K562 (cell line): ENCODE measurements at regions not wholly inside any gene's neighbourhood (a gene's known extent, or its start where the extent isn't known, plus 50 kb on each side); places are given as distances from the start of the nearest gene placed in this dataset.

Source experiments
- ARID1B ChIP-seq: fragments of 450-650 bp; IDR thresholded peaks from 2 replicates; pipeline ENCODE4 v1.6.1; 2016; ENCODE audit warnings: antibody characterized with exemption, mild to moderate bottlenecking, inconsistent platforms
- CBFA2T2 ChIP-seq: fragments of 450-650 bp; conservative IDR thresholded peaks from 2 replicates; pipeline ENCODE4 v1.6.1; 2017; ENCODE audit warnings: mild to moderate bottlenecking
- CCNT2 ChIP-seq: IDR thresholded peaks from 2 replicates; pipeline ENCODE4 v1.6.1; 2011; ENCODE audit warnings: borderline replicate concordance, low read depth, mild to moderate bottlenecking, moderate library complexity, mixed read lengths, low read length; ENCODE audit not compliant: insufficient read length; ENCODE audit errors: extremely low read depth
- DPF2 ChIP-seq: fragments of 450-650 bp; IDR thresholded peaks from 2 replicates; pipeline ENCODE4 v1.6.1; 2016
- EHMT2 ChIP-seq: fragments of 450-650 bp; IDR thresholded peaks from 2 replicates; pipeline ENCODE4 v1.6.1; 2018; ENCODE audit warnings: antibody characterized with exemption
- ELF4 ChIP-seq: fragments of 450-650 bp; formaldehyde crosslinking; IDR thresholded peaks from 2 replicates; pipeline ENCODE4 v1.4.0; 2022; ENCODE audit warnings: missing genetic modification characterization
- EP300 ChIP-seq: IDR thresholded peaks from 2 replicates; pipeline ENCODE4 v1.6.1; 2012; ENCODE audit warnings: low read length, improper control_type of control experiment
- GATAD2B ChIP-seq: fragments of 450-650 bp; IDR thresholded peaks from 2 replicates; pipeline ENCODE4 v1.6.1; 2017; ENCODE audit warnings: mild to moderate bottlenecking, borderline replicate concordance
- KDM1A ChIP-seq, 2 experiments: fragments of 450-650 bp; IDR thresholded peaks; 2 replicates each; pipeline ENCODE4 v1.6.1; 2016; ENCODE audit warnings: mild to moderate bottlenecking in 2 of 2
- KDM4B ChIP-seq, 2 experiments: fragments of 450-650 bp in 1 of 2; sonication (generic) in 1 of 2; IDR thresholded peaks; 2 replicates each; pipeline ENCODE4 v1.6.1; 2016 to 2017; ENCODE audit warnings: borderline replicate concordance in 2 of 2, antibody characterized with exemption in 1 of 2, low read depth in 1 of 2, mild to moderate bottlenecking in 1 of 2
- LEF1 ChIP-seq: fragments of 450-650 bp; IDR thresholded peaks from 2 replicates; pipeline ENCODE4 v1.6.1; 2016; ENCODE audit warnings: mild to moderate bottlenecking
- MECOM ChIP-seq: fragments of 250-450 bp; sonication (Bioruptor Pico); IDR thresholded peaks from 2 replicates; pipeline ENCODE4 v1.8.0; 2022; ENCODE audit warnings: inconsistent platforms
- MTA2 ChIP-seq: fragments of 450-650 bp; IDR thresholded peaks from 2 replicates; pipeline ENCODE4 v1.6.1; 2016; ENCODE audit warnings: low read depth
- NCOR1 ChIP-seq: fragments of 450-650 bp; IDR thresholded peaks from 2 replicates; pipeline ENCODE4 v1.6.1; 2016; ENCODE audit warnings: mild to moderate bottlenecking, moderate library complexity
- SIN3B ChIP-seq: fragments of 450-650 bp; IDR thresholded peaks from 2 replicates; pipeline ENCODE4 v1.6.1; 2017; ENCODE audit warnings: low read depth, mild to moderate bottlenecking, moderate library complexity
- SMARCA4 ChIP-seq: fragments of 450-650 bp; IDR thresholded peaks from 2 replicates; pipeline ENCODE4 v1.6.1; 2016
- TBL1XR1 ChIP-seq, 2 experiments: IDR thresholded peaks; 2 replicates each; pipeline ENCODE4 v1.6.1; 2012; ENCODE audit warnings: improper control_type of control experiment in 2 of 2, low read length in 2 of 2, mild to moderate bottlenecking in 1 of 2
- TCF3 ChIP-seq: sonication (generic); formaldehyde crosslinking; IDR thresholded peaks from 2 replicates; pipeline ENCODE4 v1.4.0; 2020; ENCODE audit warnings: mild to moderate bottlenecking, missing genetic modification reagents
- ZNF24 ChIP-seq: fragments of 450-650 bp; IDR thresholded peaks from 2 replicates; pipeline ENCODE4 v1.6.1; 2016
- TF ChIP-seq, protein P1 (sequence below): fragments of 150-350 bp; IDR thresholded peaks from 2 replicates; pipeline ENCODE4 v1.6.1; 2014; ENCODE audit warnings: low read depth, mild to moderate bottlenecking, low read length, borderline replicate concordance
- TF ChIP-seq, protein P2 (sequence below): fragments of 450-650 bp; IDR thresholded peaks from 2 replicates; pipeline ENCODE4 v1.6.1; 2016
- TF ChIP-seq, protein P3 (sequence below): fragments of 450-650 bp; formaldehyde crosslinking; IDR thresholded peaks from 2 replicates; pipeline ENCODE4 v1.4.0; 2022; ENCODE audit warnings: missing genetic modification characterization
- TF ChIP-seq, protein P4 (sequence below): fragments of 250-450 bp; sonication (Bioruptor Pico); IDR thresholded peaks from 2 replicates; pipeline ENCODE4 v1.8.0; 2022; ENCODE audit warnings: inconsistent platforms
- TF ChIP-seq, protein P5 (sequence below): sonication (generic); formaldehyde crosslinking; IDR thresholded peaks from 2 replicates; pipeline ENCODE4 v1.8.0; 2022; ENCODE audit warnings: mild to moderate bottlenecking, low read depth, missing genetic modification reagents

DNA sequence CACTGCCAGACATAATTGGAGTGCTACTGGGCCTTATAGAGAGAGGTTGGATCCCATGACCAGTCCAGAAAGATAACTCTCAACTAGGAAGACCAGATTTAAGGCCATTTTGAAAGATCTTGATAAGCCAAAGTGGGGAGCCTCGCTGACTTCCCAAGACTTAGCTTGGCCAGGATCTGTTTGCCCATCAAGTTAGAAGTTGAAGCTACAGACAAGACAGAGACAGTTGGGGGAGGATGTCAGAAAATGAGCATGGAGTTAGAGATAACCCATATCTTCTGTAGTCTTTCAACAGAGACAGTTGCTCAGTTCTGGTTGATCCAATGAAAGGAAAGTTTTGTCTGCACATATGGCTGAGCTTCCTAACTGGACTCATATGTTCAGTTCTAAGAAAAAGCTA, 267.4 kb downstream of the HS3ST3A1 start (continued):
- TF ChIP-seq, protein P1, sequence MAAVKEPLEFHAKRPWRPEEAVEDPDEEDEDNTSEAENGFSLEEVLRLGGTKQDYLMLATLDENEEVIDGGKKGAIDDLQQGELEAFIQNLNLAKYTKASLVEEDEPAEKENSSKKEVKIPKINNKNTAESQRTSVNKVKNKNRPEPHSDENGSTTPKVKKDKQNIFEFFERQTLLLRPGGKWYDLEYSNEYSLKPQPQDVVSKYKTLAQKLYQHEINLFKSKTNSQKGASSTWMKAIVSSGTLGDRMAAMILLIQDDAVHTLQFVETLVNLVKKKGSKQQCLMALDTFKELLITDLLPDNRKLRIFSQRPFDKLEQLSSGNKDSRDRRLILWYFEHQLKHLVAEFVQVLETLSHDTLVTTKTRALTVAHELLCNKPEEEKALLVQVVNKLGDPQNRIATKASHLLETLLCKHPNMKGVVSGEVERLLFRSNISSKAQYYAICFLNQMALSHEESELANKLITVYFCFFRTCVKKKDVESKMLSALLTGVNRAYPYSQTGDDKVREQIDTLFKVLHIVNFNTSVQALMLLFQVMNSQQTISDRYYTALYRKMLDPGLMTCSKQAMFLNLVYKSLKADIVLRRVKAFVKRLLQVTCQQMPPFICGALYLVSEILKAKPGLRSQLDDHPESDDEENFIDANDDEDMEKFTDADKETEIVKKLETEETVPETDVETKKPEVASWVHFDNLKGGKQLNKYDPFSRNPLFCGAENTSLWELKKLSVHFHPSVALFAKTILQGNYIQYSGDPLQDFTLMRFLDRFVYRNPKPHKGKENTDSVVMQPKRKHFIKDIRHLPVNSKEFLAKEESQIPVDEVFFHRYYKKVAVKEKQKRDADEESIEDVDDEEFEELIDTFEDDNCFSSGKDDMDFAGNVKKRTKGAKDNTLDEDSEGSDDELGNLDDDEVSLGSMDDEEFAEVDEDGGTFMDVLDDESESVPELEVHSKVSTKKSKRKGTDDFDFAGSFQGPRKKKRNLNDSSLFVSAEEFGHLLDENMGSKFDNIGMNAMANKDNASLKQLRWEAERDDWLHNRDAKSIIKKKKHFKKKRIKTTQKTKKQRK: no peak
- TF ChIP-seq MTA2 (0 out of 2 replicates have a peak, but pooled peaks have one; percentile 26), TBL1XR1 (IDR thresholded peaks at IDR 0.05; ENCODE audit: low read length in 2 of 2) (peak in 1 of 2 experiments; percentile 63; a peak in 1 of 4 replicates), CBFA2T2 (peak; percentile 67), KDM4B (IDR thresholded peaks at IDR 0.05; ENCODE audit: borderline replicate concordance in 2 of 2, low read depth in 1 of 2) (no peak), ELF4 (no peak), KDM1A (IDR thresholded peaks at IDR 0.05) (peak in 1 of 2 experiments; percentile 50; a peak in 3 of 4 replicates), SMARCA4 (peak; percentile 55; the same call in 1 of the 2 replicates), ZNF24 (no peak), DPF2 (peak; percentile 44; the same call in 1 of the 2 replicates), MECOM (CRISPR knock-in tag) (peak; percentile 98), EHMT2 (peak; percentile 78), ARID1B (peak; percentile 81), LEF1 (no peak), CCNT2 (peak; percentile 36), GATAD2B (no peak), SIN3B (no peak), TCF3 (CRISPR knock-in tag) (peak; percentile 74), EP300 (peak; percentile 76), NCOR1 (peak; percentile 68)
- TF ChIP-seq, protein P2, sequence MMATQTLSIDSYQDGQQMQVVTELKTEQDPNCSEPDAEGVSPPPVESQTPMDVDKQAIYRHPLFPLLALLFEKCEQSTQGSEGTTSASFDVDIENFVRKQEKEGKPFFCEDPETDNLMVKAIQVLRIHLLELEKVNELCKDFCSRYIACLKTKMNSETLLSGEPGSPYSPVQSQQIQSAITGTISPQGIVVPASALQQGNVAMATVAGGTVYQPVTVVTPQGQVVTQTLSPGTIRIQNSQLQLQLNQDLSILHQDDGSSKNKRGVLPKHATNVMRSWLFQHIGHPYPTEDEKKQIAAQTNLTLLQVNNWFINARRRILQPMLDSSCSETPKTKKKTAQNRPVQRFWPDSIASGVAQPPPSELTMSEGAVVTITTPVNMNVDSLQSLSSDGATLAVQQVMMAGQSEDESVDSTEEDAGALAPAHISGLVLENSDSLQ: 0 out of 2 replicates have a peak, but pooled peaks have one; percentile 13
- TF ChIP-seq, protein P3, sequence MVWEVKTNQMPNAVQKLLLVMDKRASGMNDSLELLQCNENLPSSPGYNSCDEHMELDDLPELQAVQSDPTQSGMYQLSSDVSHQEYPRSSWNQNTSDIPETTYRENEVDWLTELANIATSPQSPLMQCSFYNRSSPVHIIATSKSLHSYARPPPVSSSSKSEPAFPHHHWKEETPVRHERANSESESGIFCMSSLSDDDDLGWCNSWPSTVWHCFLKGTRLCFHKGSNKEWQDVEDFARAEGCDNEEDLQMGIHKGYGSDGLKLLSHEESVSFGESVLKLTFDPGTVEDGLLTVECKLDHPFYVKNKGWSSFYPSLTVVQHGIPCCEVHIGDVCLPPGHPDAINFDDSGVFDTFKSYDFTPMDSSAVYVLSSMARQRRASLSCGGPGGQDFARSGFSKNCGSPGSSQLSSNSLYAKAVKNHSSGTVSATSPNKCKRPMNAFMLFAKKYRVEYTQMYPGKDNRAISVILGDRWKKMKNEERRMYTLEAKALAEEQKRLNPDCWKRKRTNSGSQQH: no peak
- TF ChIP-seq, protein P4, sequence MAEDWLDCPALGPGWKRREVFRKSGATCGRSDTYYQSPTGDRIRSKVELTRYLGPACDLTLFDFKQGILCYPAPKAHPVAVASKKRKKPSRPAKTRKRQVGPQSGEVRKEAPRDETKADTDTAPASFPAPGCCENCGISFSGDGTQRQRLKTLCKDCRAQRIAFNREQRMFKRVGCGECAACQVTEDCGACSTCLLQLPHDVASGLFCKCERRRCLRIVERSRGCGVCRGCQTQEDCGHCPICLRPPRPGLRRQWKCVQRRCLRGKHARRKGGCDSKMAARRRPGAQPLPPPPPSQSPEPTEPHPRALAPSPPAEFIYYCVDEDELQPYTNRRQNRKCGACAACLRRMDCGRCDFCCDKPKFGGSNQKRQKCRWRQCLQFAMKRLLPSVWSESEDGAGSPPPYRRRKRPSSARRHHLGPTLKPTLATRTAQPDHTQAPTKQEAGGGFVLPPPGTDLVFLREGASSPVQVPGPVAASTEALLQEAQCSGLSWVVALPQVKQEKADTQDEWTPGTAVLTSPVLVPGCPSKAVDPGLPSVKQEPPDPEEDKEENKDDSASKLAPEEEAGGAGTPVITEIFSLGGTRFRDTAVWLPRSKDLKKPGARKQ (CRISPR knock-in tag): no peak
- TF ChIP-seq, protein P5, sequence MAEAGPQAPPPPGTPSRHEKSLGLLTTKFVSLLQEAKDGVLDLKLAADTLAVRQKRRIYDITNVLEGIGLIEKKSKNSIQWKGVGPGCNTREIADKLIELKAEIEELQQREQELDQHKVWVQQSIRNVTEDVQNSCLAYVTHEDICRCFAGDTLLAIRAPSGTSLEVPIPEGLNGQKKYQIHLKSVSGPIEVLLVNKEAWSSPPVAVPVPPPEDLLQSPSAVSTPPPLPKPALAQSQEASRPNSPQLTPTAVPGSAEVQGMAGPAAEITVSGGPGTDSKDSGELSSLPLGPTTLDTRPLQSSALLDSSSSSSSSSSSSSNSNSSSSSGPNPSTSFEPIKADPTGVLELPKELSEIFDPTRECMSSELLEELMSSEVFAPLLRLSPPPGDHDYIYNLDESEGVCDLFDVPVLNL: no peak
